ENCODE measurements at regions not wholly inside any gene's neighbourhood (a gene's known extent, or its start where the extent isn't known, plus 50 kb on each side); places are given as distances from the start of the nearest gene placed in this dataset.

DNA sequence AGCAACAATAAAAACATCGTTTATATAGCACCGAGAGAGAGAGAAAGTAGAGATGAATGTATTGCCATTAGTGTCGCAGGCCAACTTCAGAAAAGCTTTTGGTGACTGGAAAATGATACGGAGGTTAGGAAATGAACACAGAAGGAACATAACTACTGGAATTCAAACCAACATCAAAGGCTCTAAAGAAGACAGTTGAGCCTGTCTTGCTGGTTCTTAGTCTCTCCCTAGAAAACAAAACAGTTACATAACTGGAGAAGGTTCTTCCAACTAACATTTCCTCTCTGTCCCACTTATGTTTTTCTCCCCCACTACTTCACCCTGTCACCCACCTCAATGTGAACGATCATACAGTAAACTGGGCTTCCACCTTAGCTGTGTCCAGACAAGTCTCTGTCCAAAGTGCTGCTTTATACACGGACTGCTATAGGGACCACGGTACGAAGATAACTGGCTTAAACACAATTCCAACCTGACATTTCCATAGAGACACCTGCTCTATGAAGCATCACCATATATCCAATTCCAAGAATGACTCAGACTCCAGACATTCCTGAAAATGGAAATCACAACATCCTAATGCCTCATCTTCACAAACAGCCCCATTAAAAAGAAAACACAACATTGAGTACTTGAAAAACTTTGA, 85.2 kb upstream of the ARHGAP32 start (continued):
- TF ChIP-seq ZNF569 (CRISPR knock-in tag; IDR thresholded peaks at IDR 0.05; ENCODE audit: borderline replicate concordance) (no peak), SAP130 (CRISPR knock-in tag; IDR thresholded peaks at IDR 0.05; ENCODE audit: low read depth) (peak; percentile 73), NR2F6 (IDR thresholded peaks at IDR 0.05) (no peak), NR2F6 (CRISPR knock-in tag; IDR thresholded peaks at IDR 0.05) (no peak), KLF12 (CRISPR knock-in tag; IDR thresholded peaks at IDR 0.05; ENCODE audit: borderline replicate concordance) (no peak), HNF4G (IDR thresholded peaks at IDR 0.05; ENCODE audit: borderline replicate concordance, low read depth, low read length) (no peak), HNF4G (CRISPR knock-in tag; IDR thresholded peaks at IDR 0.05; ENCODE audit: borderline replicate concordance, low read depth) (no peak), KLF13 (CRISPR knock-in tag; IDR thresholded peaks at IDR 0.05) (no peak), CC2D1A (CRISPR knock-in tag; IDR thresholded peaks at IDR 0.05) (no peak), NKX3-1 (CRISPR knock-in tag; IDR thresholded peaks at IDR 0.05) (peak; percentile 40; the same call in 1 of the 2 replicates), SOX13 (IDR thresholded peaks at IDR 0.05) (no peak), SOX13 (CRISPR knock-in tag; conservative IDR thresholded peaks at IDR 0.05 in 1 of 2, IDR thresholded peaks at IDR 0.05 in 1 of 2) (0 out of 4 replicates have a peak, but pooled peaks of 1 of the 2 experiments have one; percentile 18), GABPA (IDR thresholded peaks at IDR 0.05; ENCODE audit: low read depth, low read length) (no peak), GABPA (CRISPR knock-in tag; IDR thresholded peaks at IDR 0.05; ENCODE audit: low read depth) (no peak), HOXA7 (CRISPR knock-in tag; IDR thresholded peaks at IDR 0.05) (no peak), KMT2B (CRISPR knock-in tag; IDR thresholded peaks at IDR 0.05) (no peak), ZNF543 (CRISPR knock-in tag; IDR thresholded peaks at IDR 0.05) (no peak), FOSL2 (CRISPR knock-in tag; IDR thresholded peaks at IDR 0.05) (peak; percentile 14; the same call in 1 of the 2 replicates), ZBTB38 (CRISPR knock-in tag; IDR thresholded peaks at IDR 0.05) (no peak), KDM1A (CRISPR knock-in tag; IDR thresholded peaks at IDR 0.05) (no peak), ZNF274 (CRISPR knock-in tag; IDR thresholded peaks at IDR 0.05) (no peak)
- TF ChIP-seq, protein P1, sequence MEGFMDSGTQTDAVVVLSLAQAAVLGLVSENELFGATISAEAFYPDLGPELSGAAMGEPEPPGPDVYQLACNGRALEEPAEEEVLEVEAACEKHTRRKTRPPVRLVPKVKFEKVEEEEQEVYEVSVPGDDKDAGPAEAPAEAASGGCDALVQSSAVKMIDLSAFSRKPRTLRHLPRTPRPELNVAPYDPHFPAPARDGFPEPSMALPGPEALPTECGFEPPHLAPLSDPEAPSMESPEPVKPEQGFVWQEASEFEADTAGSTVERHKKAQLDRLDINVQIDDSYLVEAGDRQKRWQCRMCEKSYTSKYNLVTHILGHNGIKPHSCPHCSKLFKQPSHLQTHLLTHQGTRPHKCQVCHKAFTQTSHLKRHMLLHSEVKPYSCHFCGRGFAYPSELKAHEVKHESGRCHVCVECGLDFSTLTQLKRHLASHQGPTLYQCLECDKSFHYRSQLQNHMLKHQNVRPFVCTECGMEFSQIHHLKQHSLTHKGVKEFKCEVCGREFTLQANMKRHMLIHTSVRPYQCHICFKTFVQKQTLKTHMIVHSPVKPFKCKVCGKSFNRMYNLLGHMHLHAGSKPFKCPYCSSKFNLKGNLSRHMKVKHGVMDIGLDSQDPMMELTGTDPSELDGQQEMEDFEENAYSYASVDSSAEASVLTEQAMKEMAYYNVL (CRISPR knock-in tag; IDR thresholded peaks at IDR 0.05; ENCODE audit: borderline replicate concordance): no peak
- TF ChIP-seq, protein P2, sequence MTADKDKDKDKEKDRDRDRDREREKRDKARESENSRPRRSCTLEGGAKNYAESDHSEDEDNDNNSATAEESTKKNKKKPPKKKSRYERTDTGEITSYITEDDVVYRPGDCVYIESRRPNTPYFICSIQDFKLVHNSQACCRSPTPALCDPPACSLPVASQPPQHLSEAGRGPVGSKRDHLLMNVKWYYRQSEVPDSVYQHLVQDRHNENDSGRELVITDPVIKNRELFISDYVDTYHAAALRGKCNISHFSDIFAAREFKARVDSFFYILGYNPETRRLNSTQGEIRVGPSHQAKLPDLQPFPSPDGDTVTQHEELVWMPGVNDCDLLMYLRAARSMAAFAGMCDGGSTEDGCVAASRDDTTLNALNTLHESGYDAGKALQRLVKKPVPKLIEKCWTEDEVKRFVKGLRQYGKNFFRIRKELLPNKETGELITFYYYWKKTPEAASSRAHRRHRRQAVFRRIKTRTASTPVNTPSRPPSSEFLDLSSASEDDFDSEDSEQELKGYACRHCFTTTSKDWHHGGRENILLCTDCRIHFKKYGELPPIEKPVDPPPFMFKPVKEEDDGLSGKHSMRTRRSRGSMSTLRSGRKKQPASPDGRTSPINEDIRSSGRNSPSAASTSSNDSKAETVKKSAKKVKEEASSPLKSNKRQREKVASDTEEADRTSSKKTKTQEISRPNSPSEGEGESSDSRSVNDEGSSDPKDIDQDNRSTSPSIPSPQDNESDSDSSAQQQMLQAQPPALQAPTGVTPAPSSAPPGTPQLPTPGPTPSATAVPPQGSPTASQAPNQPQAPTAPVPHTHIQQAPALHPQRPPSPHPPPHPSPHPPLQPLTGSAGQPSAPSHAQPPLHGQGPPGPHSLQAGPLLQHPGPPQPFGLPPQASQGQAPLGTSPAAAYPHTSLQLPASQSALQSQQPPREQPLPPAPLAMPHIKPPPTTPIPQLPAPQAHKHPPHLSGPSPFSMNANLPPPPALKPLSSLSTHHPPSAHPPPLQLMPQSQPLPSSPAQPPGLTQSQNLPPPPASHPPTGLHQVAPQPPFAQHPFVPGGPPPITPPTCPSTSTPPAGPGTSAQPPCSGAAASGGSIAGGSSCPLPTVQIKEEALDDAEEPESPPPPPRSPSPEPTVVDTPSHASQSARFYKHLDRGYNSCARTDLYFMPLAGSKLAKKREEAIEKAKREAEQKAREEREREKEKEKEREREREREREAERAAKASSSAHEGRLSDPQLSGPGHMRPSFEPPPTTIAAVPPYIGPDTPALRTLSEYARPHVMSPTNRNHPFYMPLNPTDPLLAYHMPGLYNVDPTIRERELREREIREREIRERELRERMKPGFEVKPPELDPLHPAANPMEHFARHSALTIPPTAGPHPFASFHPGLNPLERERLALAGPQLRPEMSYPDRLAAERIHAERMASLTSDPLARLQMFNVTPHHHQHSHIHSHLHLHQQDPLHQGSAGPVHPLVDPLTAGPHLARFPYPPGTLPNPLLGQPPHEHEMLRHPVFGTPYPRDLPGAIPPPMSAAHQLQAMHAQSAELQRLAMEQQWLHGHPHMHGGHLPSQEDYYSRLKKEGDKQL (CRISPR knock-in tag; IDR thresholded peaks at IDR 0.05; ENCODE audit: low read depth): no peak
- TF ChIP-seq, protein P3, sequence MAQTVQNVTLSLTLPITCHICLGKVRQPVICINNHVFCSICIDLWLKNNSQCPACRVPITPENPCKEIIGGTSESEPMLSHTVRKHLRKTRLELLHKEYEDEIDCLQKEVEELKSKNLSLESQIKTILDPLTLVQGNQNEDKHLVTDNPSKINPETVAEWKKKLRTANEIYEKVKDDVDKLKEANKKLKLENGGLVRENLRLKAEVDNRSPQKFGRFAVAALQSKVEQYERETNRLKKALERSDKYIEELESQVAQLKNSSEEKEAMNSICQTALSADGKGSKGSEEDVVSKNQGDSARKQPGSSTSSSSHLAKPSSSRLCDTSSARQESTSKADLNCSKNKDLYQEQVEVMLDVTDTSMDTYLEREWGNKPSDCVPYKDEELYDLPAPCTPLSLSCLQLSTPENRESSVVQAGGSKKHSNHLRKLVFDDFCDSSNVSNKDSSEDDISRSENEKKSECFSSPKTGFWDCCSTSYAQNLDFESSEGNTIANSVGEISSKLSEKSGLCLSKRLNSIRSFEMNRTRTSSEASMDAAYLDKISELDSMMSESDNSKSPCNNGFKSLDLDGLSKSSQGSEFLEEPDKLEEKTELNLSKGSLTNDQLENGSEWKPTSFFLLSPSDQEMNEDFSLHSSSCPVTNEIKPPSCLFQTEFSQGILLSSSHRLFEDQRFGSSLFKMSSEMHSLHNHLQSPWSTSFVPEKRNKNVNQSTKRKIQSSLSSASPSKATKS (CRISPR knock-in tag; IDR thresholded peaks at IDR 0.05): no peak

Data from HepG2 (cell line).